WTC11 (cell line): ENCODE measurements at regions not wholly inside any gene's neighbourhood (a gene's known extent, or its start where the extent isn't known, plus 50 kb on each side); places are given as distances from the start of the nearest gene placed in this dataset.

ENCODE experiments used
- ATAC-seq: fragments of 200-7000 bp; cut with Tn5 transposase; 2 replicates; pipeline ENCODE4 v1.10.0; 2021; ENCODE audit warnings: mild to moderate bottlenecking, moderate library complexity
- CTCF ChIA-PET: fragments of 300-600 bp; sonication (Branson Sonifier 250); formaldehyde crosslinking; loops from one replicate; lab custom pipeline; 2021; ENCODE audit warnings: antibody characterized with exemption; lab: Charles Lee
- POLR2A ChIA-PET: fragments of 350-600 bp; sonication (Branson Sonifier 250); formaldehyde crosslinking; loops from one replicate; lab custom pipeline; 2021; ENCODE audit warnings: antibody characterized with exemption; lab: Charles Lee
- DNase-seq: peaks from one replicate; pipeline ENCODE4 v3.0.0; 2021; ENCODE audit warnings: low spot score
- H3K27ac Mint-ChIP-seq: 2 replicates; pipeline ENCODE4 v1.8.0; 2021; ENCODE audit warnings: mixed read lengths
- H3K27me3 Mint-ChIP-seq: 2 replicates; pipeline ENCODE4 v1.8.0; 2021; ENCODE audit warnings: low read depth, mild to moderate bottlenecking, moderate library complexity, mixed read lengths
- H3K36me3 Mint-ChIP-seq: 2 replicates; pipeline ENCODE4 v1.8.0; 2021; ENCODE audit warnings: mixed read lengths
- H3K4me1 Mint-ChIP-seq: 2 replicates; pipeline ENCODE4 v1.8.0; 2022; ENCODE audit warnings: mixed read lengths
- H3K4me3 Mint-ChIP-seq: 2 replicates; pipeline ENCODE4 v1.8.0; 2021; ENCODE audit warnings: mild to moderate bottlenecking, moderate library complexity, mixed read lengths
- H3K9me3 Mint-ChIP-seq: 2 replicates; pipeline ENCODE4 v1.8.0; 2021; ENCODE audit warnings: mixed read lengths
- CREM ChIP-seq: sonication (generic); formaldehyde crosslinking; IDR thresholded peaks from 2 replicates; pipeline ENCODE4 v1.8.1; 2022; ENCODE audit warnings: mild to moderate bottlenecking, missing genetic modification reagents, moderate library complexity
- ETV6 ChIP-seq: sonication (generic); formaldehyde crosslinking; IDR thresholded peaks from 2 replicates; pipeline ENCODE4 v1.8.1; 2022; ENCODE audit warnings: mild to moderate bottlenecking, missing genetic modification reagents
- FOXK1 ChIP-seq: sonication (generic); formaldehyde crosslinking; IDR thresholded peaks from 2 replicates; pipeline ENCODE4 v1.8.0; 2022; ENCODE audit warnings: mild to moderate bottlenecking, moderate library complexity, missing genetic modification reagents
- GRHL2 ChIP-seq: fragments of 250-450 bp; sonication (Bioruptor Pico); IDR thresholded peaks from 2 replicates; pipeline ENCODE4 v1.8.0; 2022; ENCODE audit warnings: mild to moderate bottlenecking, moderate library complexity; ENCODE audit not compliant: insufficient replicate concordance, severe bottlenecking
- GTF2I ChIP-seq: fragments of 250-450 bp; sonication (Bioruptor Pico); conservative IDR thresholded peaks from 2 replicates; pipeline ENCODE4 v1.4.0; 2021; ENCODE audit warnings: mild to moderate bottlenecking
- HMGA2 ChIP-seq: fragments of 250-450 bp; sonication (Bioruptor Pico); IDR thresholded peaks from 2 replicates; pipeline ENCODE4 v1.4.0; 2021; ENCODE audit warnings: mild to moderate bottlenecking, moderate library complexity
- IRF2 ChIP-seq: sonication (generic); formaldehyde crosslinking; IDR thresholded peaks from 2 replicates; pipeline ENCODE4 v1.8.0; 2022; ENCODE audit warnings: low read depth, missing genetic modification reagents, borderline replicate concordance
- MYBL2 ChIP-seq: sonication (generic); formaldehyde crosslinking; IDR thresholded peaks from 2 replicates; pipeline ENCODE4 v1.8.1; 2023; ENCODE audit warnings: mild to moderate bottlenecking, moderate library complexity, missing genetic modification reagents
- NFE2L1 ChIP-seq: sonication (generic); formaldehyde crosslinking; IDR thresholded peaks from 2 replicates; pipeline ENCODE4 v1.8.1; 2023; ENCODE audit warnings: missing genetic modification reagents
- NR1H2 ChIP-seq: sonication (generic); formaldehyde crosslinking; IDR thresholded peaks from 2 replicates; pipeline ENCODE4 v1.9.0; 2021; ENCODE audit warnings: mild to moderate bottlenecking, moderate library complexity, missing genetic modification reagents
- RELA ChIP-seq: sonication (generic); formaldehyde crosslinking; IDR thresholded peaks from 2 replicates; pipeline ENCODE4 v1.8.1; 2022; ENCODE audit warnings: missing genetic modification reagents, mild to moderate bottlenecking, borderline replicate concordance
- RORB ChIP-seq: fragments of 250-450 bp; sonication (Bioruptor Pico); IDR thresholded peaks from 2 replicates; pipeline ENCODE4 v1.9.0; 2021; ENCODE audit warnings: mild to moderate bottlenecking
- SMAD4 ChIP-seq: sonication (generic); formaldehyde crosslinking; IDR thresholded peaks from 2 replicates; pipeline ENCODE4 v1.8.0; 2022; ENCODE audit warnings: mild to moderate bottlenecking, missing genetic modification reagents
- TEAD1 ChIP-seq: sonication (generic); formaldehyde crosslinking; IDR thresholded peaks from 2 replicates; pipeline ENCODE4 v1.8.0; 2022; ENCODE audit warnings: mild to moderate bottlenecking, missing genetic modification reagents
- ZNF138 ChIP-seq: sonication (generic); formaldehyde crosslinking; conservative IDR thresholded peaks from 2 replicates; pipeline ENCODE4 v1.8.1; 2022; ENCODE audit warnings: mild to moderate bottlenecking, moderate library complexity, missing genetic modification reagents
- ZNF317 ChIP-seq: sonication (generic); formaldehyde crosslinking; IDR thresholded peaks from 2 replicates; pipeline ENCODE4 v1.8.1; 2023; ENCODE audit warnings: low read depth, mild to moderate bottlenecking, moderate library complexity, missing genetic modification reagents, borderline replicate concordance
- ZNF416 ChIP-seq: fragments of 250-450 bp; sonication (Bioruptor Pico); IDR thresholded peaks from 2 replicates; pipeline ENCODE4 v1.9.0; 2021; ENCODE audit warnings: mild to moderate bottlenecking, inconsistent platforms
- TF ChIP-seq, protein P1 (sequence below): sonication (generic); formaldehyde crosslinking; IDR thresholded peaks from 2 replicates; pipeline ENCODE4 v1.8.0; 2022; ENCODE audit warnings: mild to moderate bottlenecking, missing genetic modification reagents
- TF ChIP-seq, protein P2 (sequence below): sonication (generic); formaldehyde crosslinking; conservative IDR thresholded peaks from 2 replicates; pipeline ENCODE4 v1.8.1; 2023; ENCODE audit warnings: mild to moderate bottlenecking, low read depth, missing genetic modification reagents, moderate library complexity
- TF ChIP-seq, protein P3 (sequence below): sonication (generic); formaldehyde crosslinking; conservative IDR thresholded peaks from 2 replicates; pipeline ENCODE4 v1.8.1; 2022; ENCODE audit warnings: mild to moderate bottlenecking, missing genetic modification reagents
- TF ChIP-seq, protein P4 (sequence below): sonication (generic); formaldehyde crosslinking; IDR thresholded peaks from 2 replicates; pipeline ENCODE4 v1.8.0; 2023; ENCODE audit warnings: missing genetic modification reagents
- TF ChIP-seq, protein P5 (sequence below): fragments of 200-600 bp; IDR thresholded peaks from 2 replicates; pipeline ENCODE4 v1.8.0; 2022; ENCODE audit warnings: antibody characterized with exemption
- TF ChIP-seq, protein P6 (sequence below): sonication (generic); formaldehyde crosslinking; IDR thresholded peaks from 2 replicates; pipeline ENCODE4 v1.8.1; 2023; ENCODE audit warnings: mild to moderate bottlenecking, missing genetic modification reagents, moderate library complexity
- TF ChIP-seq, protein P7 (sequence below): sonication (generic); formaldehyde crosslinking; IDR thresholded peaks from 2 replicates; pipeline ENCODE4 v1.8.1; 2022; ENCODE audit warnings: missing genetic modification reagents, borderline replicate concordance
- TF ChIP-seq, protein P8 (sequence below): sonication (generic); formaldehyde crosslinking; IDR thresholded peaks from 2 replicates; pipeline ENCODE4 v1.8.1; 2023; ENCODE audit warnings: mild to moderate bottlenecking, missing genetic modification reagents, borderline replicate concordance

DNA sequence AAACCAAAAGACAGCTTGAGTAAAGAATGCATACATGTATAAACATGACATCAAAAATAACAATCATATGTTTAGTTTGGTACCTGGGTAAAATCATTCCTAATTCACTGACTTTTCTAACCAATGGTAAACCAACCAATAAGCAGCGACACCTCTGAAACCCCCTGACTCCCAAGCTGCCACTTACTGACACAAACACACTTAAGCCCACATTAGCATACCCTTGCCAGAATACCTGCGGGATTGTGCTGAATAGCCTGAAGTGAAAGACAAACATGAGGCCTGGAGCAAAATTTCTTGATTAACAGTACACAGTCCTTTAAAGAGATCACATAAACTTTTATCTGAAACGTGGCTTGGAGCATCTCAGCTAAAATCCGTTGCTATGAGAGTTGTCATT, 902.9 kb downstream of the TMEM182 start:
- Mint-ChIP-seq H3K36me3 (no peaks in the 10 kb centered on the region), H3K27ac (no peak overlapping the region), H3K9me3 (no peaks in the 10 kb centered on the region), H3K4me3 (no peak overlapping the region), H3K4me1 (peaks cover 13% of the 10 kb centered on the region), H3K27me3 (no peaks in the 10 kb centered on the region)
- POLR2A ChIA-PET, result interaction anchor here (0.6 to 0.7 kb wide), 2 partner anchors 376 to 1637 kb away, joined by 3 to 12 read pairs; no protein-coding TSS in a partner anchor
- TF ChIP-seq GRHL2 (CRISPR knock-in tag) (no peak), CREM (CRISPR knock-in tag) (no peak), RELA (CRISPR knock-in tag) (no peak), NFE2L1 (CRISPR knock-in tag) (no peak), ZNF416 (CRISPR knock-in tag) (no peak), MYBL2 (CRISPR knock-in tag) (no peak), SMAD4 (no peak), GTF2I (CRISPR knock-in tag) (no peak), ETV6 (CRISPR knock-in tag) (no peak), NR1H2 (CRISPR knock-in tag) (no peak), RORB (no peak), HMGA2 (CRISPR knock-in tag) (no peak), IRF2 (CRISPR knock-in tag) (no peak)
- TF ChIP-seq, protein P1, sequence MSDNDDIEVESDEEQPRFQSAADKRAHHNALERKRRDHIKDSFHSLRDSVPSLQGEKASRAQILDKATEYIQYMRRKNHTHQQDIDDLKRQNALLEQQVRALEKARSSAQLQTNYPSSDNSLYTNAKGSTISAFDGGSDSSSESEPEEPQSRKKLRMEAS, result no peak
- TF ChIP-seq, protein P2, sequence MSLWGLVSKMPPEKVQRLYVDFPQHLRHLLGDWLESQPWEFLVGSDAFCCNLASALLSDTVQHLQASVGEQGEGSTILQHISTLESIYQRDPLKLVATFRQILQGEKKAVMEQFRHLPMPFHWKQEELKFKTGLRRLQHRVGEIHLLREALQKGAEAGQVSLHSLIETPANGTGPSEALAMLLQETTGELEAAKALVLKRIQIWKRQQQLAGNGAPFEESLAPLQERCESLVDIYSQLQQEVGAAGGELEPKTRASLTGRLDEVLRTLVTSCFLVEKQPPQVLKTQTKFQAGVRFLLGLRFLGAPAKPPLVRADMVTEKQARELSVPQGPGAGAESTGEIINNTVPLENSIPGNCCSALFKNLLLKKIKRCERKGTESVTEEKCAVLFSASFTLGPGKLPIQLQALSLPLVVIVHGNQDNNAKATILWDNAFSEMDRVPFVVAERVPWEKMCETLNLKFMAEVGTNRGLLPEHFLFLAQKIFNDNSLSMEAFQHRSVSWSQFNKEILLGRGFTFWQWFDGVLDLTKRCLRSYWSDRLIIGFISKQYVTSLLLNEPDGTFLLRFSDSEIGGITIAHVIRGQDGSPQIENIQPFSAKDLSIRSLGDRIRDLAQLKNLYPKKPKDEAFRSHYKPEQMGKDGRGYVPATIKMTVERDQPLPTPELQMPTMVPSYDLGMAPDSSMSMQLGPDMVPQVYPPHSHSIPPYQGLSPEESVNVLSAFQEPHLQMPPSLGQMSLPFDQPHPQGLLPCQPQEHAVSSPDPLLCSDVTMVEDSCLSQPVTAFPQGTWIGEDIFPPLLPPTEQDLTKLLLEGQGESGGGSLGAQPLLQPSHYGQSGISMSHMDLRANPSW (CRISPR knock-in tag), result no peak
- TF ChIP-seq, protein P3, sequence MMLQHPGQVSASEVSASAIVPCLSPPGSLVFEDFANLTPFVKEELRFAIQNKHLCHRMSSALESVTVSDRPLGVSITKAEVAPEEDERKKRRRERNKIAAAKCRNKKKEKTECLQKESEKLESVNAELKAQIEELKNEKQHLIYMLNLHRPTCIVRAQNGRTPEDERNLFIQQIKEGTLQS (CRISPR knock-in tag), result no peak
- TF ChIP-seq, protein P4, sequence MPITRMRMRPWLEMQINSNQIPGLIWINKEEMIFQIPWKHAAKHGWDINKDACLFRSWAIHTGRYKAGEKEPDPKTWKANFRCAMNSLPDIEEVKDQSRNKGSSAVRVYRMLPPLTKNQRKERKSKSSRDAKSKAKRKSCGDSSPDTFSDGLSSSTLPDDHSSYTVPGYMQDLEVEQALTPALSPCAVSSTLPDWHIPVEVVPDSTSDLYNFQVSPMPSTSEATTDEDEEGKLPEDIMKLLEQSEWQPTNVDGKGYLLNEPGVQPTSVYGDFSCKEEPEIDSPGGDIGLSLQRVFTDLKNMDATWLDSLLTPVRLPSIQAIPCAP (CRISPR knock-in tag), result no peak
- CTCF ChIA-PET, result interaction anchor here (1.0 to 1.7 kb wide), 2 partner anchors 372 to 503 kb away, joined by 3 to 4 read pairs; no protein-coding TSS in a partner anchor
- ATAC-seq (peak; percentile 73), DNase-seq (no peak)

DNA sequence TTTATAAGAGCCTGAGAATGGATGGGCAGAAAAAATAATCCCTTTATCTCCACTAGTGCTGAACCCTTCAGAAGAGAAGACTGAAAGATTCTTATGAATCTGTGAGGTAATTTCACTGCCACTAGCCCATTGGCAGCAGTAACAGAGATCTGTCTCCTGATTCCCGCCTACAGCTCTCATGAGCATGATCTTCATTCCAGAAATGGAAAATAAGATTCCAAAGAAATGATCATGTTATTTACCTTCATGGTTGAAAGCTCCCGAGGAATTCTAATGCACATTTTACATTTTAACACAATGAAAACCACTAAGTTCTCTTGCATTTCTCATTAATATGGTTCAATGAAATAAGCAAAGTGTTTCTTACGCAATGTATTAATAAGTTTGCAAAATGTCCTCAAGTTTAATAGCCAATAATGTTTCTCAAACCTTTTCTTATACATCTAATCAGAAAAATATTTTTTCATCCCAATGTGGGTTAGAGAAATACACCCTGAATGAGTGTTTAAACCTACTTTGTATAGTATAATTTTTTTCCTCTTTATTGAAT, 905.6 kb downstream of the TMEM182 start:
- DNase-seq (no peak), ATAC-seq (no peak)
- Mint-ChIP-seq H3K4me1 (peaks cover 13% of the 10 kb centered on the region), H3K36me3 (no peaks in the 10 kb centered on the region), H3K27me3 (no peaks in the 10 kb centered on the region), H3K4me3 (no peak overlapping the region), H3K27ac (no peak overlapping the region), H3K9me3 (no peaks in the 10 kb centered on the region)
- POLR2A ChIA-PET, result no interaction called here
- CTCF ChIA-PET, result no interaction called here
- no peak for TF ChIP-seq ZNF138
- TF ChIP-seq, protein P5, sequence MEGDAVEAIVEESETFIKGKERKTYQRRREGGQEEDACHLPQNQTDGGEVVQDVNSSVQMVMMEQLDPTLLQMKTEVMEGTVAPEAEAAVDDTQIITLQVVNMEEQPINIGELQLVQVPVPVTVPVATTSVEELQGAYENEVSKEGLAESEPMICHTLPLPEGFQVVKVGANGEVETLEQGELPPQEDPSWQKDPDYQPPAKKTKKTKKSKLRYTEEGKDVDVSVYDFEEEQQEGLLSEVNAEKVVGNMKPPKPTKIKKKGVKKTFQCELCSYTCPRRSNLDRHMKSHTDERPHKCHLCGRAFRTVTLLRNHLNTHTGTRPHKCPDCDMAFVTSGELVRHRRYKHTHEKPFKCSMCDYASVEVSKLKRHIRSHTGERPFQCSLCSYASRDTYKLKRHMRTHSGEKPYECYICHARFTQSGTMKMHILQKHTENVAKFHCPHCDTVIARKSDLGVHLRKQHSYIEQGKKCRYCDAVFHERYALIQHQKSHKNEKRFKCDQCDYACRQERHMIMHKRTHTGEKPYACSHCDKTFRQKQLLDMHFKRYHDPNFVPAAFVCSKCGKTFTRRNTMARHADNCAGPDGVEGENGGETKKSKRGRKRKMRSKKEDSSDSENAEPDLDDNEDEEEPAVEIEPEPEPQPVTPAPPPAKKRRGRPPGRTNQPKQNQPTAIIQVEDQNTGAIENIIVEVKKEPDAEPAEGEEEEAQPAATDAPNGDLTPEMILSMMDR, result no peak
- TF ChIP-seq FOXK1, result no peak
- TF ChIP-seq, protein P6, sequence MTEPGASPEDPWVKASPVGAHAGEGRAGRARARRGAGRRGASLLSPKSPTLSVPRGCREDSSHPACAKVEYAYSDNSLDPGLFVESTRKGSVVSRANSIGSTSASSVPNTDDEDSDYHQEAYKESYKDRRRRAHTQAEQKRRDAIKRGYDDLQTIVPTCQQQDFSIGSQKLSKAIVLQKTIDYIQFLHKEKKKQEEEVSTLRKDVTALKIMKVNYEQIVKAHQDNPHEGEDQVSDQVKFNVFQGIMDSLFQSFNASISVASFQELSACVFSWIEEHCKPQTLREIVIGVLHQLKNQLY (CRISPR knock-in tag), result no peak
- no peak for TF ChIP-seq MYBL2 (CRISPR knock-in tag)
- no peak for TF ChIP-seq TEAD1 (CRISPR knock-in tag)
- TF ChIP-seq ZNF317 (CRISPR knock-in tag), result no peak
- TF ChIP-seq, protein P7, sequence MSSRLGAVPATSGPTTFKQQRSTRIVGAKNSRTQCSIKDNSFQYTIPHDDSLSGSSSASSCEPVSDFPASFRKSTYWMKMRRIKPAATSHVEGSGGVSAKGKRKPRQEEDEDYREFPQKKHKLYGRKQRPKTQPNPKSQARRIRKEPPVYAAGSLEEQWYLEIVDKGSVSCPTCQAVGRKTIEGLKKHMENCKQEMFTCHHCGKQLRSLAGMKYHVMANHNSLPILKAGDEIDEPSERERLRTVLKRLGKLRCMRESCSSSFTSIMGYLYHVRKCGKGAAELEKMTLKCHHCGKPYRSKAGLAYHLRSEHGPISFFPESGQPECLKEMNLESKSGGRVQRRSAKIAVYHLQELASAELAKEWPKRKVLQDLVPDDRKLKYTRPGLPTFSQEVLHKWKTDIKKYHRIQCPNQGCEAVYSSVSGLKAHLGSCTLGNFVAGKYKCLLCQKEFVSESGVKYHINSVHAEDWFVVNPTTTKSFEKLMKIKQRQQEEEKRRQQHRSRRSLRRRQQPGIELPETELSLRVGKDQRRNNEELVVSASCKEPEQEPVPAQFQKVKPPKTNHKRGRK (CRISPR knock-in tag), result no peak
- no peak for TF ChIP-seq CREM (CRISPR knock-in tag)
- TF ChIP-seq, protein P8, sequence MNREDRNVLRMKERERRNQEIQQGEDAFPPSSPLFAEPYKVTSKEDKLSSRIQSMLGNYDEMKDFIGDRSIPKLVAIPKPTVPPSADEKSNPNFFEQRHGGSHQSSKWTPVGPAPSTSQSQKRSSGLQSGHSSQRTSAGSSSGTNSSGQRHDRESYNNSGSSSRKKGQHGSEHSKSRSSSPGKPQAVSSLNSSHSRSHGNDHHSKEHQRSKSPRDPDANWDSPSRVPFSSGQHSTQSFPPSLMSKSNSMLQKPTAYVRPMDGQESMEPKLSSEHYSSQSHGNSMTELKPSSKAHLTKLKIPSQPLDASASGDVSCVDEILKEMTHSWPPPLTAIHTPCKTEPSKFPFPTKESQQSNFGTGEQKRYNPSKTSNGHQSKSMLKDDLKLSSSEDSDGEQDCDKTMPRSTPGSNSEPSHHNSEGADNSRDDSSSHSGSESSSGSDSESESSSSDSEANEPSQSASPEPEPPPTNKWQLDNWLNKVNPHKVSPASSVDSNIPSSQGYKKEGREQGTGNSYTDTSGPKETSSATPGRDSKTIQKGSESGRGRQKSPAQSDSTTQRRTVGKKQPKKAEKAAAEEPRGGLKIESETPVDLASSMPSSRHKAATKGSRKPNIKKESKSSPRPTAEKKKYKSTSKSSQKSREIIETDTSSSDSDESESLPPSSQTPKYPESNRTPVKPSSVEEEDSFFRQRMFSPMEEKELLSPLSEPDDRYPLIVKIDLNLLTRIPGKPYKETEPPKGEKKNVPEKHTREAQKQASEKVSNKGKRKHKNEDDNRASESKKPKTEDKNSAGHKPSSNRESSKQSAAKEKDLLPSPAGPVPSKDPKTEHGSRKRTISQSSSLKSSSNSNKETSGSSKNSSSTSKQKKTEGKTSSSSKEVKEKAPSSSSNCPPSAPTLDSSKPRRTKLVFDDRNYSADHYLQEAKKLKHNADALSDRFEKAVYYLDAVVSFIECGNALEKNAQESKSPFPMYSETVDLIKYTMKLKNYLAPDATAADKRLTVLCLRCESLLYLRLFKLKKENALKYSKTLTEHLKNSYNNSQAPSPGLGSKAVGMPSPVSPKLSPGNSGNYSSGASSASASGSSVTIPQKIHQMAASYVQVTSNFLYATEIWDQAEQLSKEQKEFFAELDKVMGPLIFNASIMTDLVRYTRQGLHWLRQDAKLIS (CRISPR knock-in tag), result no peak
